H1 (cell line): ENCODE measurements at regions not wholly inside any gene's neighbourhood (a gene's known extent, or its start where the extent isn't known, plus 50 kb on each side); places are given as distances from the start of the nearest gene placed in this dataset.

Experiments used
- CTCF ChIA-PET: fragments of 300-600 bp; sonication (Branson Sonifier 250); formaldehyde crosslinking; loops from one replicate; lab custom pipeline; 2021; ENCODE audit not compliant: partially characterized antibody; lab: Charles Lee
- POLR2A ChIA-PET: fragments of 300-600 bp; sonication (Branson Sonifier 250); formaldehyde crosslinking; loops from one replicate; lab custom pipeline; 2021; ENCODE audit warnings: inconsistent platforms; ENCODE audit not compliant: partially characterized antibody; lab: Charles Lee
- DNase-seq, 2 experiments: peaks; one replicate each; pipeline versions ENCODE4 v3.0.0 to v3.0.0-alpha.2; 2010 to 2022; ENCODE audit warnings: low spot score in 2 of 2, low read depth in 1 of 2, mixed read lengths in 1 of 2
- FAIRE-seq: peaks from 2 replicates; lab custom pipeline; 2011; peaks lifted over from hg19 to GRCh38; lab: Jason Lieb, UNC
- H2AFZ ChIP-seq: 2 replicates; pipeline ENCODE4 v1.8.1; 2012; ENCODE audit warnings: low read length, inconsistent platforms
- H2AK5ac ChIP-seq: 2 replicates; pipeline ENCODE4 v1.6.1; 2013; ENCODE audit warnings: low read depth, low read length
- H2BK120ac ChIP-seq: replicated peaks from 2 replicates; pipeline ENCODE3; 2013; ENCODE audit warnings: low read depth, low read length, inconsistent platforms
- H2BK12ac ChIP-seq: 2 replicates; pipeline ENCODE4 v1.6.1; 2013; ENCODE audit warnings: low read depth, low read length
- H2BK15ac ChIP-seq: 2 replicates; pipeline ENCODE4 v1.6.1; 2013; ENCODE audit warnings: low read length
- H2BK20ac ChIP-seq: 2 replicates; pipeline ENCODE4 v1.6.1; 2013; ENCODE audit warnings: low read length
- H2BK5ac ChIP-seq: 2 replicates; pipeline ENCODE4 v1.6.1; 2013; ENCODE audit warnings: low read depth, low read length
- H3K14ac ChIP-seq: 2 replicates; pipeline ENCODE4 v1.6.1; 2013; ENCODE audit warnings: inconsistent platforms; ENCODE audit not compliant: insufficient read length
- H3K18ac ChIP-seq: 2 replicates; pipeline ENCODE4 v1.6.1; 2013; ENCODE audit warnings: low read length; ENCODE audit errors: extremely low read depth
- H3K23ac ChIP-seq: 2 replicates; pipeline ENCODE4 v1.6.1; 2013; ENCODE audit warnings: inconsistent platforms; ENCODE audit not compliant: insufficient read length
- H3K23me2 ChIP-seq: 2 replicates; pipeline ENCODE4 v1.6.1; 2013; ENCODE audit warnings: low read depth, low read length
- H3K27ac ChIP-seq: 2 replicates; pipeline ENCODE4 v1.6.1; 2011; ENCODE audit warnings: low read depth, low read length, inconsistent platforms
- H3K27me3 ChIP-seq, 4 experiments: replicated peaks in 1 of 4; 1 replicate in 1 of 4; 2 replicates in 3 of 4; pipeline versions ENCODE4 v1.6.1 to v1.8.1; 2011 to 2013; ENCODE audit warnings: low read length in 3 of 4, mild to moderate bottlenecking in 3 of 4, inconsistent platforms in 2 of 4, mixed read lengths in 2 of 4, moderate library complexity in 1 of 4; ENCODE audit not compliant: control insufficient read depth in 3 of 4, insufficient read depth in 3 of 4; ENCODE audit errors: extremely low read depth in 1 of 4
- H3K36me3 ChIP-seq, 4 experiments: 2 replicates each; pipeline versions ENCODE4 v1.6.1 to v1.8.1; 2011 to 2013; ENCODE audit warnings: mild to moderate bottlenecking in 4 of 4, low read length in 3 of 4, moderate library complexity in 2 of 4, control low read depth in 1 of 4, inconsistent platforms in 1 of 4; ENCODE audit not compliant: insufficient read depth in 4 of 4, control insufficient read depth in 2 of 4
- H3K4ac ChIP-seq: replicated peaks from 2 replicates; pipeline ENCODE3; 2013; ENCODE audit warnings: low read length, low read depth, mixed read lengths, inconsistent platforms; ENCODE audit not compliant: insufficient read length
- H3K4me1 ChIP-seq, 4 experiments: replicated peaks in 1 of 4; 1 replicate in 1 of 4; 2 replicates in 3 of 4; pipeline versions ENCODE4 v1.6.1 to v1.8.1; 2011 to 2013; ENCODE audit warnings: low read length in 3 of 4, inconsistent platforms in 2 of 4, mixed read lengths in 1 of 4; ENCODE audit not compliant: insufficient read depth in 4 of 4, control insufficient read depth in 3 of 4
- H3K4me2 ChIP-seq, 2 experiments: 2 replicates each; pipeline versions ENCODE4 v1.6.1 to v1.8.1; 2011 to 2013; ENCODE audit warnings: low read depth in 2 of 2, low read length in 2 of 2, control low read depth in 1 of 2, inconsistent platforms in 1 of 2, mild to moderate bottlenecking in 1 of 2; ENCODE audit not compliant: insufficient read depth in 1 of 2
- H3K4me3 ChIP-seq, 4 experiments: fragments of 200-600, 300-600 bp in 1 of 4; sonication (generic), shearing (Covaris generic), sonication (Bioruptor Twin) in 1 of 4; 2 replicates each; pipeline versions ENCODE4 v1.5.1 to v1.8.1; 2011 to 2016; ENCODE audit warnings: low read length in 4 of 4, low read depth in 3 of 4, control low read depth in 2 of 4, inconsistent platforms in 2 of 4, mild to moderate bottlenecking in 2 of 4, mixed read lengths in 1 of 4, moderate library complexity in 1 of 4; ENCODE audit not compliant: insufficient read depth in 2 of 4; ENCODE audit errors: extremely low read depth in 1 of 4
- H3K56ac ChIP-seq: replicated peaks from 2 replicates; pipeline ENCODE3; 2013; ENCODE audit warnings: low read depth, mild to moderate bottlenecking, mixed read lengths, low read length, inconsistent platforms; ENCODE audit not compliant: insufficient read length
- H3K79me1 ChIP-seq: 2 replicates; pipeline ENCODE4 v1.6.1; 2013; ENCODE audit warnings: low read depth, low read length, control low read depth
- H3K79me2 ChIP-seq, 2 experiments: 2 replicates each; pipeline versions ENCODE4 v1.6.1 to v1.8.1; 2012 to 2013; ENCODE audit warnings: low read length in 2 of 2, mild to moderate bottlenecking in 2 of 2, inconsistent platforms in 1 of 2; ENCODE audit not compliant: insufficient read depth in 2 of 2, control insufficient read depth in 1 of 2
- H3K9ac ChIP-seq, 4 experiments: replicated peaks in 1 of 4; 1 replicate in 1 of 4; 2 replicates in 3 of 4; pipeline versions ENCODE4 v1.6.1 to v1.8.1; 2011 to 2013; ENCODE audit warnings: low read depth in 3 of 4, low read length in 3 of 4, control low read depth in 2 of 4, mild to moderate bottlenecking in 2 of 4, moderate library complexity in 2 of 4, inconsistent platforms in 1 of 4; ENCODE audit errors: extremely low read depth in 1 of 4
- H3K9me3 ChIP-seq, 2 experiments: 2 replicates each; pipeline versions ENCODE4 v1.6.1 to v1.8.1; 2012 to 2013; ENCODE audit warnings: mild to moderate bottlenecking in 2 of 2, moderate library complexity in 2 of 2, control low read depth in 1 of 2, inconsistent platforms in 1 of 2, low read depth in 1 of 2, low read length in 1 of 2, mixed read lengths in 1 of 2; ENCODE audit not compliant: insufficient read depth in 2 of 2
- H4K20me1 ChIP-seq, 2 experiments: replicated peaks in 1 of 2; 2 replicates each; pipeline versions ENCODE3 to v1.8.1; 2011 to 2013; ENCODE audit warnings: inconsistent platforms in 2 of 2, low read length in 2 of 2, mild to moderate bottlenecking in 1 of 2; ENCODE audit not compliant: insufficient read depth in 2 of 2, control insufficient read depth in 1 of 2
- H4K5ac ChIP-seq: 2 replicates; pipeline ENCODE4 v1.6.1; 2013; ENCODE audit warnings: low read length, low read depth, mixed read lengths, inconsistent platforms; ENCODE audit not compliant: insufficient read length
- H4K8ac ChIP-seq: 2 replicates; pipeline ENCODE4 v1.8.0; 2013; ENCODE audit warnings: mild to moderate bottlenecking, moderate library complexity, low read length, inconsistent platforms; ENCODE audit not compliant: insufficient read depth; ENCODE audit errors: extremely low read depth
- H4K91ac ChIP-seq: replicated peaks from 2 replicates; pipeline ENCODE3; 2013; ENCODE audit warnings: low read length, mixed read lengths, inconsistent platforms; ENCODE audit not compliant: insufficient read length
- CHD7 ChIP-seq: fragments of 300-600 bp; sonication (generic); IDR thresholded peaks from 2 replicates; pipeline ENCODE4 v1.7.1; 2012; ENCODE audit warnings: low read length, moderate library complexity, mild to moderate bottlenecking, inconsistent platforms; ENCODE audit not compliant: insufficient replicate concordance
- WGBS, 2 experiments: shearing (Covaris generic) in 1 of 2; methylation state at CpG; one replicate each; pipeline versions ENCODE4 v1.1.6 to v1.1.7; 2013 to 2015; ENCODE audit warnings: low lambda C conversion rate in 2 of 2, mixed read lengths in 2 of 2, inconsistent platforms in 1 of 2, low coverage in 1 of 2, missing lambda C conversion rate in 1 of 2; ENCODE audit not compliant: insufficient replicate concordance in 2 of 2, insufficient coverage in 1 of 2, insufficient read length in 1 of 2; ENCODE audit errors: extremely low coverage in 1 of 2, missing lambda C conversion rate in 1 of 2; 5-methylcytosine and 5-hydroxymethylcytosine counted together

- Histone ChIP-seq H2BK5ac (no peak overlapping the region), H3K14ac (no peak overlapping the region), H3K18ac (no peak overlapping the region), H3K23me2 (no peaks in the 10 kb centered on the region), H3K27ac (no peak overlapping the region), H2AFZ (no peak overlapping the region), H4K20me1 (no peaks in the 10 kb centered on the region), H3K4me1 (no peaks in the 10 kb centered on the region), H2BK12ac (no peak overlapping the region), H3K79me2 (no peaks in the 10 kb centered on the region), H3K4me3 (no peak overlapping the region), H4K8ac (no peak overlapping the region), H2AK5ac (no peak overlapping the region), H3K4ac (no peak overlapping the region), H3K56ac (no peak overlapping the region), H3K27me3 (no peaks in the 10 kb centered on the region), H4K91ac (no peak overlapping the region), H3K9ac (no peak overlapping the region), H3K4me2 (no peak overlapping the region), H4K5ac (no peak overlapping the region), H3K9me3 (no peaks in the 10 kb centered on the region), H3K23ac (no peak overlapping the region), H2BK15ac (no peak overlapping the region), H2BK120ac (no peak overlapping the region), H2BK20ac (no peak overlapping the region), H3K79me1 (no peaks in the 10 kb centered on the region), H3K36me3 (no peaks in the 10 kb centered on the region)
- no peak for FAIRE-seq
- no peak for DNase-seq
- WGBS, 2 experiments: 86 to 100% methylated on average over 1 to 3 of the region's 3 CpGs
- ChIA-PET CTCF (interaction anchor here (0.6 to 1.0 kb wide), 3 partner anchors 642 to 950 kb away, joined by 3 to 4 read pairs (median 3); no protein-coding TSS in a partner anchor), POLR2A (interaction anchor here (0.6 kb wide), 1 partner anchor 24 kb away, joined by 4 read pairs; no protein-coding TSS in a partner anchor)
- no peak for TF ChIP-seq CHD7
Measured at GRCh38 chr1:88014131-88014530, 669.9 kb upstream of the PKN2 start.
